AG09309 (cell line): ENCODE measurements at regions not wholly inside any gene's neighbourhood (a gene's known extent, or its start where the extent isn't known, plus 50 kb on each side); places are given as distances from the start of the nearest gene placed in this dataset.
"Not testable (repeated sequence)": the region's sequence is repeated elsewhere in the genome, so short reads cannot be mapped to it uniquely, and the experiment has no call there.

ENCODE experiments used
- DNase-seq: peaks from one replicate; pipeline ENCODE4 v3.0.0-alpha.2; 2010; ENCODE audit warnings: low read depth
- H3K4me3 ChIP-seq: 2 replicates; pipeline ENCODE4 v1.5.1; 2011; ENCODE audit warnings: mild to moderate bottlenecking, low read depth, low read length, moderate library complexity; ENCODE audit not compliant: control insufficient read depth
- TF ChIP-seq, protein P1 (sequence below): IDR thresholded peaks from 2 replicates; pipeline ENCODE4 v1.5.1; 2011; ENCODE audit warnings: mild to moderate bottlenecking, low read depth, low read length, inconsistent platforms; ENCODE audit not compliant: insufficient read depth, control insufficient read depth; ENCODE audit errors: missing control alignments

DNA sequence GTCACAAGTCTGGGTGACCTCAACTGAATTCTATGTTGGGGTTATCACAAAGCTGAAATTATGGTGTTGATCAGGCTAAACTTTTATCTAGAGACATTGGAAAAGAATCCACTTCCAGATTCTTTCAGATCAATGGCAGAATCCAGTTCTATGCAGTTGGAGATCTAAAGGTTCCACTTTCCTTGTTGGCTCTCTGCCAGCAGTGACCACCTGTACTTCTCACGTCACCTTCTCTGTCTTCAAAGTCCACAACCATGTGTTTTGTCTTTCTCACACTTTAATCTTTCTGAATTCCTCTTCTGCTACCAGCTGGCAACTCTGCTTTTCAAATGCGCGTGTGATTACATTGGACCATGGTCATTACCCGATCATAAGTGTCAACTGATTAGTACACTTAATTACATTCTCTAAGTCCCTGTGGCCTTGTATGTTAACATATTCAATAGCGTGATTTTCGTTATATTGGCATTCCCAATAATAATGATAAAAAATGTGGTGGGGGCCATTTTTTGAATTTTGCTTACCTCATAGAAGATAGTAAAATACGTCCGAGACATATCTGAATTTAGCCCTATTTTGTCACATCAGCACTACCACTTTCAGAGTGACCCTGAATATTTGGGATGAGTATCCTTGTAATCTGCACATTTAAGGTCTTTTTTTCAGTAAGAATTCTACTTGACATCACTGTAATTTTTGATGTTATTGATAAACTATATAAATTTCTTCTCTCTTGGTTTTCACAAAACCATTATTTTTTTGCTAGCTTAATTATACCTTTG is 73.7 kb upstream of the PRDM9 start:
- TF ChIP-seq, protein P1, sequence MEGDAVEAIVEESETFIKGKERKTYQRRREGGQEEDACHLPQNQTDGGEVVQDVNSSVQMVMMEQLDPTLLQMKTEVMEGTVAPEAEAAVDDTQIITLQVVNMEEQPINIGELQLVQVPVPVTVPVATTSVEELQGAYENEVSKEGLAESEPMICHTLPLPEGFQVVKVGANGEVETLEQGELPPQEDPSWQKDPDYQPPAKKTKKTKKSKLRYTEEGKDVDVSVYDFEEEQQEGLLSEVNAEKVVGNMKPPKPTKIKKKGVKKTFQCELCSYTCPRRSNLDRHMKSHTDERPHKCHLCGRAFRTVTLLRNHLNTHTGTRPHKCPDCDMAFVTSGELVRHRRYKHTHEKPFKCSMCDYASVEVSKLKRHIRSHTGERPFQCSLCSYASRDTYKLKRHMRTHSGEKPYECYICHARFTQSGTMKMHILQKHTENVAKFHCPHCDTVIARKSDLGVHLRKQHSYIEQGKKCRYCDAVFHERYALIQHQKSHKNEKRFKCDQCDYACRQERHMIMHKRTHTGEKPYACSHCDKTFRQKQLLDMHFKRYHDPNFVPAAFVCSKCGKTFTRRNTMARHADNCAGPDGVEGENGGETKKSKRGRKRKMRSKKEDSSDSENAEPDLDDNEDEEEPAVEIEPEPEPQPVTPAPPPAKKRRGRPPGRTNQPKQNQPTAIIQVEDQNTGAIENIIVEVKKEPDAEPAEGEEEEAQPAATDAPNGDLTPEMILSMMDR = no peak
- H3K4me3 ChIP-seq = no peak overlapping the region
- DNase-seq = no peak

DNA sequence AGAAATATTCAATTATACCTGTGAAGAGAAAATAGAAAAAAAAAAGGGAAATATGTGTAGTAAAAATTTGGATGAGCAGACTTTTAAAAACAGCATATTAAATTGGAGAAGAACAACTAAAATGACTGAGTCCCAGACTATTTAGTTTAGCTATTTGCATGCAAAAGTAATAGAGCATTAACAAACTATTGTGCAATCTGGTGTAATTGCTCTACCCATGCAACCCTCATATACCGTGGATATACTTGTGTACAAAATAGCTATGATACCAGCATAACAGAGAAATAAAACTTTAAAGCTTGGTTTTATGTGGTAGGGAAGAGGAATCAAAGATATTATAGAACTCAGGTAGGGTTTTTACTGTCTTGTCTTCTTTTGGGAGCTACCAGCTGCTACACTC is 78.7 kb upstream of the PRDM9 start:
- TF ChIP-seq, protein P1 = no peak
- no peak for DNase-seq
- no peak overlapping the region for H3K4me3 ChIP-seq

DNA sequence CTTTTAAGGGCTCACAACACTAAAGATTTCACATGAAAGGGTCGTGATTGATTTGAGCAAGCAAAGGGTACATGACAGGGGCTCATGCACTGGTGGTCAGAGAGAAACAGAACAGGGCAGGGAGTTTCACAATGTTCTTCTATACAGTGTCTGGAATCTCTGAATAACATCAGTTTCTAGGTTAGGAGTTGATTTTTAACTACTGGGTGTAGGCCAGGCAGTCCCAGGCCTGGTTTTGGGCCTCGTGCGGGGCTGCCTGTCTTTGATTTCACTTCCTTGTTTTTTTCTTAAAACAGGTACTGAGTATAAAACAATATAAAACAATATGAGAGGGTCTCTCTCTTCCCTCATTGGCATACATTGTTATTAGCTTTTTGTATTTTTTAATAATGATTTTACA is 87.2 kb upstream of the PRDM9 start:
- H3K4me3 ChIP-seq, DNase-seq: not testable (repeated sequence)

DNA sequence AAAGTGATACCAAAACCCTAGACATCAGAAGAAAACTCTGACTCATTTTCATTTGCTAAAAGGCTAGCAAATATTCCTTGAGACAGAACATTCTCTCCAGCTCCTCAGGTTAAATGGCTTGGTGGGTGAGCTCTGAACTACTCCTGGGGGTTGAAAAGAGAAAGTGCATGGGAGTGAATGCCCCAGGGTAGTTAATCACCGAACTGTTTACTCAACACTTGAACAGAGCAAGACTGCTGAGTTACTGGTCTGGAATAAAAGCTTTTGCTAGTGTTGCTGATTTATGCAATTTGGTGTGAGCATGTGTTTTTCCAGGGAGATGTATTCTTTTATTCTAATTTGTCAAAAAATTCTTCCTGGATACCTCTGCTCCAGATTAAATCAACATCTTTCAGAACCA is 88.3 kb upstream of the PRDM9 start:
- DNase-seq = no peak
- H3K4me3 ChIP-seq = no peak overlapping the region

DNA sequence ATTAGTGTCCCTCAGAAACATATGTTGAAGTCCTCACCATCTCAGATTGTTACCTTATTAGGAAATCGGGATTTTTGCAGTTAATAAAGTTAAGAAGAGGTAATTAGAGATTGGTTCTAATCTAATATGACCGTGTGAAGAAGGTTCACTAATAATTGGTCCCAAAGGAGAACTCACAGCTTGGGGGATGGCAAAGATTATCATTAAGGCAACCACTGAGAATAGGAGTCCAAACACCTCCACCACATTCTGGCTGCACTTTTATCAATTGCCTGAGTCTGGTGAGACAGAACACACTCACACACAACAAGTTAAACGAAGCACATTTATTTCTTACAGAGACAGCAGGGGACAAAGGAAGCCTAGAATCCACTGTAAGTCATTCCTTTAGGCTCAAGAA is 94.9 kb upstream of the PRDM9 start:
- TF ChIP-seq, protein P1 = no peak
- no peak for DNase-seq
- no peak overlapping the region for H3K4me3 ChIP-seq

More for the DNA sequence above, 88.3 kb upstream of the PRDM9 start:
- TF ChIP-seq, protein P1 = no peak

DNA sequence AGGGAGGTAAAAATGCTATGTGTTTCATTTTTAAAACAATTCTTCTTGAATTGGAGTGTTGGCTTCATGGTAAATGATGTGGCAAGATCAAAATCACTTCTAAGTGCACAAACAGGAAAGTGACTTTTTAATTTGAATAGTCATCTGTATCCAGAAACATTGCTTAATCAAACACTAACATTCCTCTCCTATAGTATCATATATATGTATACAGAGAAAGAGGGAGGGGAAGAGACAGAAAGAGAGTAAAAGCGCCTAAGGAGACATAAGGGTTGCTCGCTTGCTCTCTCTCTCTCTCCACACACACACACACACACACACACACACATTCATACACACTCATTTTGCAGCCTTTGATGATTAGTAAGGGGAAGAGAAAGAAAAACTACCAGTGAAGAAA is 95.4 kb upstream of the PRDM9 start:
- DNase-seq = no peak
- TF ChIP-seq, protein P1 = no peak

DNA sequence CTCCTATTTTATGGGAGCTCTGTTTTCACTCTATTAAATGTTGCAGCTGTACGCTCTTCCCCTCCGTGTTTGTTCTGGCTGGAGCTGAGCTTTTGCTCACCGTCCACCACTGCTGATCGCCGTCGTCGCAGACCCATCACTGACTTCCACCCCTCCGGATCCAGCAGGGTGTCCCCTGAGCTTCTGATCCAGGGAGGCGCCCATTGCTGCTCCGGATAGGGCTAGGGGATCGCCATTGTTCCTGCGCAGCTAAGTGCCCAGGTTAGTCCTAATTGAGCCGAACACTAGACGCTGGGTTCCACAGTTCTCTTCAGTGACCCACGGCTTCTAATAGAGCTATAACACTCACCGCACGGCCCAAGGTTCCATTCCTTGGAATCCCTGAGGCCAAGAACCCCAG is 96.2 kb upstream of the PRDM9 start:
- no peak overlapping the region for H3K4me3 ChIP-seq
- TF ChIP-seq, protein P1 = no peak
- DNase-seq = no peak

More for the DNA sequence above, 95.4 kb upstream of the PRDM9 start:
- H3K4me3 ChIP-seq = no peak overlapping the region

DNA sequence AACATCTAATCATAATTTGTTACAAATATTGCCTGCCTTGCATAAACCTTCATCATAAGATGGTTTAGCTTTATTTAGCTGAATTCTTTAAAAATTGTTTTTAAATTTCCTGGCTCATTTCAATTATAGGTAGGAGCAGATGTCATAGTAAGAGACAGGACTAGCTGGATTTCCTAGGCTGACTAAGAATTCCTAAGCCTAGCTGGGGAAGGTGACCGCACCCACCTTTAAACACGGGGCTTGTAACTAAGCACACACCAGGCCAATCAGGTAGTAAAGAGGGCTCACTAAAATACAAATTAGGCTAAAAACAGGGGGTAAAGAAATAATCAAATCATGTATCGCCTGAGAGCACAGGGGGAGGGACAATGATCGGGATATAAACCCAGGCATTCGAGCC is 96.6 kb upstream of the PRDM9 start:
- not testable (repeated sequence) for H3K4me3 ChIP-seq, DNase-seq
